ENCODE measurements at regions not wholly inside any gene's neighbourhood (a gene's known extent, or its start where the extent isn't known, plus 50 kb on each side); places are given as distances from the start of the nearest gene placed in this dataset.
A peak's percentile ranks its signal among the peaks of the same experiment; 100 is the strongest.
"Not testable (repeated sequence)": the region's sequence is repeated elsewhere in the genome, so short reads cannot be mapped to it uniquely, and the experiment has no call there.

DNA sequence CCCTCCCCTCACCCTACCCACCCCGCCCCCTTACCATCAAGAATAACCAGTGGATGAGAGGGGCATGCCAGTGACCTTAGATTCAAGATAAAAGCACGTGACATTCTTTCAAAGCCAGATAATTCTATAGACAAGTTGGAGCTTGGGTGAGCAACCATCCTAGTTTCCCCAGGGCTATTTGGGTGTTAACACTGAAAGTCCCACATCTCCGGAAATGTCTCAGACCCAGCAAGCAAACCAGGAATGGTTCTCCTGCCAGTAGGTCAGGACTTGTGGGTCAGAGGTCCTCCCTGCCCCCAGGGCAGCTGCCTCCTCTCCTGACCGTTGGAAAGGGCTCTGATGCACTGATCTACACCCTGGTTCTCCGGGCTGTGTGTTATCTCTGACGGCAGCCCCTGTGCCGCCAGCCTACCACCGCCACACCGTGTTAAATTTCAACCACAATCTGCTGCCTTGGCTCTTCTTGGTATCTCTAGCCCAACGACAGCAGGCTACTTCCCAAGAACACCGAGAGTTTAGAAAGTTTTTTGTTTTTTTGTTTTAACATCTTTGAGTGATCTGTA is 287.0 kb downstream of the BCL2L11 start:
- not testable (repeated sequence) for DNase-seq

DNA sequence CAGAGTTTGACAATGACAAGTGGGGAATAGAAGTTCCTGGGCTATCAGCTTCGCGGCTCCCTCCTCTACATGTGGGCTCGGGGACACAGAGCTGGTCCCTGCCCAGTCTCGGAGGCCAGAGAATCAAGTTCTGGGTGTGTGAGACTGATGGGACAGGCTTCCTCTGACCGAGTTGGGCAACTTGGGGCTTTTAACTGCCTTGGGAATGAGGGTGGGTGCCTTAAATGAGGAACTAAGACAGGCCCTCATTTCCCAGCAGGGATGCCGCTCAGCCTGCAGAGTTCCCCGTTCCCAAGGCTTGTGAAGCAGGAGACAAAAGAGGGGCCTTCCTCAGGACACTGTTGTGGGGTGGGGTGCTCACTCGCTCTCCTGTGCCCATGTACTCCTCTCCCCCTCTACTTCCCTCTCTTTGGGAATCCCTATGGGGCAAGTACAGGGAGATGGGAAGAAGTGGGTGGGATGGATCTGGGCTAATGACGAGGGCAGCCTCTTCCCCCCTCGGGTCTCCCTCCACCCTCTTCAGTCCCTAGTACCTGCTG is 290.2 kb downstream of the BCL2L11 start:
- DNase-seq: not testable (repeated sequence)

DNA sequence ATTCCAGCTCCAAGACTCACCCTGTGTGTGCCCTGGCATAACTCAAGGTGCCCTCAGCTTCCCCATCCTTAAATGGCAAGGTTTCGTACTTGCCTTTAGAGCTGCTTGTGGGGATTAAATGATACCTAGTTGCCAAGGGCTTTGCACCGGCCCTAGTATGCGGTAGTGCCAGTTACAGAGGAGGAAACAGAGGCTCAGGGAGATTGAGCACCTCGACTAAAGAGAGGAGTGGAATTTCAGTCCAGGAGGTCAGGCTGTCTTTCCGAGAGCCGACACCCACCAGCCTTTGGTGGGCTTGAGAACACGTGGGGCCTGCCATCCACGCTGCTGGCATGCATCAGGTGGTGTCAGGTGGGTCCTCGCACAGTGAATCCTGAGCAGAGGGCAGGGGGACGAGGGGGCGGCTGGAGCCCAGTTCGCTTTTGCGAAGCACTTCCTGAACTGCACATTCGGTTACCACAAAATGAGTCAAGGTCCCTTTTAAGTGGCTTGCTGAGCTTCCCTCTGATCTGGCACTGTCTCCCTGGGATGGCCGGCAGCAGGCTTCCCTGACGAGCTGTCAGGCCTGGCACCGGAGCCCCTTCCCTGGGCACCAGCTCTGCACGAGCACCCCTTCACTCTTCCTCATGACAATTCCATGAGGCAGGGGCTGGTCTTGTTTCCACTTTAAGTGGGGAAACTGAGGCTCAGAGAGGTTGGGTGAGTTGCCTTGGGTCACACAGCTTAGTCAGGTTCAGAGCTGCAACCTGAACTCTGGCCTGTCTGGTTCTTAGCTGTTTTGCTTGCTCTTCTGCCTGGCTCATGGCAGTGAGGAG is 291.4 kb downstream of the BCL2L11 start:
- not testable (repeated sequence) for DNase-seq

- DNase-seq: peak in 1 of 2 donors; percentile 36
Observed at GRCh38 chr2:111412841-111413650, 292.3 kb downstream of the BCL2L11 start.

DNA sequence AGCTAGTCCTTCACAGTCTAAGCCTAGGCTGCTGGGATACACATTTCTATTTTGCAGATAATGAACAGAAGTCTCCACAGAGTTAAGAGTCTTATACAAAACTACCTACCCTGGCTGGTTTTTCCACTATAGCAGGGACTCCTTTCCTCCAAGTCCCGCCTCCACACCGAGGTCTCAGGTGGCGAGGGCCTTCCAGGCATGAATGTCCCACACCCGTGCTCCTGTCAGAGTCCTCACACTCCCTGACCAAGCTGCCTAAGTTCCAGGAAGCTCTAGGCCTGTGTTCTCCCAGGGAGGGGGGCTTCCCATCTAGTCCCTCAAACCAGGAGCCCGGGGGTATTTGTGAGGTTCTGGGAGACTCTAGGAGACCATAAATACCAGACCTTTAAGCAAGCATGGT is 293.2 kb downstream of the BCL2L11 start:
- not testable (repeated sequence) for DNase-seq

GRCh38 chr2:111415765-111416743 is 295.3 kb downstream of the BCL2L11 start:
- not testable (repeated sequence) for DNase-seq

- not testable (repeated sequence) for DNase-seq
Observed at GRCh38 chr2:111417026-111417425, 296.3 kb downstream of the BCL2L11 start.

DNA sequence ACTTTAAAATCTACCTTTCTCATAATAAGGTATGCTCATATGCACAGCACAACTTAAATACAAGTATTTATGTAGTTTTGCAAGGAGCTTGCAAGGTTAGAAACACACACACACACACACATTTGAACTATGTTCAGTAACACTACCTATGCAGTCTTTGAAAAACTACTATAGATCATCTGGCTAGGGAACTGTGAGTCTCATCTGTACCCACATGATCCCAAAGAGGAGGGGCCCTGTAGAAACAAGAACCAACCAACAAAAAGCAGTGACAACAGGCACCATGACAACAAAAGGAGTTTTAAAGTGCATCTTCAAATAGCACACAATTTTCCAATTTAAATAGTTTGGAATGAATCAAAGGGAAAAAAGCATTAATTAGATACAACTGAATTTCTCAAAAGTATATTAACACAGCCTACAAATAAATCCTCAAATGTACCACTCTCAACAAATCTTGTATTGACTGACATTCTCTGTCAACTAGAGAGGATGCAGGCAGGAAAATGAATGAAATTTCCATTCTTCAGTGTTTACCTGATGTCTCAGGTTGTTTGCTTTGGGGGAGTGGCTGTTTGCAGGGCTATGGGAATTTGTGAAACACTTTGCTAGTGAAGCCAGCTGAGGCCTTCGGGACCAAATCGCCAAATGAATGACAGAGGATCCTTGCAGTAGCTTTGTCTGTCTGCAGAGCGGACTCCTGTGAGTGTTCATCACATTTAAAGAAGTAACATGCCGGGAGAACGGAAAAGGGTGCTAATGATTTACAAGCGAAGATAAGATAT is 297.6 kb downstream of the BCL2L11 start:
- not testable (repeated sequence) for DNase-seq

DNA sequence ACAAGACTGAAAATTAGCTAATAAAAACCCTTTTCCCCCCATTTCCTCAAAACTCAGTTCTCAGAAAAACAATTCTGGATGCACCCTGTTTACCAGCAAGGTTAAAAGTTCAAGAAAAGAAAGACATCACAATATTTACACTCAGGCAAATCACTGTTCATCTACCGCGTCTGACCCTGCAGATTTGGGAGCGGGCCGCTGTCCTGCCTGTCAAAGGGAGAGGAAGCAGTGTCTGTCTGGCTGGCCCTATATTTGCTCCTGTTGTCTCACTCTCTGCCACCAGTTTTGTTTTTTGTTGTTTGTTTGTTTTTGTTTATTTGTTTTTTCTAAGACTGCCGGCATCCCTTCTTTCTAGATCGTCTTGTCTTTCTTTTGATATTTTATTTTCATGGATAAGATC is 299.4 kb downstream of the BCL2L11 start:
- DNase-seq: not testable (repeated sequence)

DNA sequence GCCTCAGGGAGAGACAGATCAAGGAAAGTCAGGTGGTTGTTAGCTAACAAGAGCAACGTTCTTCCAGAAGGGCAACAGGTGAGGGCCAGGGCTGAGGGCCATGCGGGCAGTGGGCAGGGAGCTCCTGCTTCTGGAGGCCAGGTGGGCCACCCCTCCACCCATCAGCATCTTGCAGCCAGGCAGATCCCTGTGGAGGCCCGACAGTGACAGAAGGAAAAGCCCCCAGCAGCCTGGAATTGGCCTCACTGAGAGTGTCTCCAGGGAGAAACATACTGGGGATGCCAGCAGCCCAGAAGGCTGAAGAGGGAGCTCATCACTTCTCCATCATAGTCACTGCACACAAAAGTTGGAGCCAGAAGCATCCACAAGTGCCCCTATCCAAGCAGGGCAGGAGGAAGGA is 300.1 kb downstream of the BCL2L11 start:
- not testable (repeated sequence) for DNase-seq

DNA sequence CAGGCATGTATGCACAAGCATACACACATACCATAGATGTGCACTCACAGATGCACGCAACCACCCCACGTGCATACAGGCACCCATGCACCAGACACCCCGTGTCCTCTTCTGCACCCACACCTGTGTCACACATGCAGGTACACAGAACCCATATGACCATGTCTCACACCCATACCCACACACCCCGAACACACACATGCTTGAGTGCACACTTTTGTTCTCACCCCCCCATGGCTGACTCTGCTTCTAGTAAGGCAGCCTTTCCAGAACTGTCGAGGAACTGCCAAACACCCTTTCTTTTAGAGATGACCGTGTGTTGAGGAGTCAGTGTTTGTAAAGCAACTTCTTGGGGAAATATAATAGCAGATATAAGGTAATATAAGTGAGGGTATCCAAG is 301.2 kb downstream of the BCL2L11 start:
- DNase-seq: not testable (repeated sequence)

GRCh38 chr2:111422562-111422961 is 301.8 kb downstream of the BCL2L11 start:
- DNase-seq: not testable (repeated sequence)

- DNase-seq: not testable (repeated sequence)
Observed at GRCh38 chr2:111423184-111423583, 302.5 kb downstream of the BCL2L11 start.

- not testable (repeated sequence) for DNase-seq
Observed at GRCh38 chr2:111424176-111424575, 303.5 kb downstream of the BCL2L11 start.

DNA sequence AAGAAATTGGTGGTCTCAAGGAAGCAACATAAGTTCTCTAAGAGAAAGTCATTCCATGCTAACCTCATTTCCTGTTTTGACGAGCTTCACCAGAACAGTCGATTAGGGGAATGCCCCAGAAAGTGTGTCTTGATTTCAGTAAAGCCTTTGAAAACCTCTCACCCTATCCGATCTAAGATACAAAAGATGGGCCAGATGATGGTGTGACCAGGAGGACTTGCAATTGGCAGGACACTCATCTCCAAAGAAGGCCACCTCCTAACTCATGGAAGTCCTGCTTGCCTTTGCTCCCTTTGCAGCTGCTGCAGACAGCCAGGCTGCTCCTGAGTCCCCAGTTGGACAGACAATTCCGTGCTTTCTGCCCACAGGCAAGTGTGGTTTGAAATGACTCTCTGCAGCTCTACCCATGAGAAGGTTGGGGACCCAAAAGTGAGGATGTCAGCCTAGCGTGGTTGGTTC is 304.2 kb downstream of the BCL2L11 start:
- peak in 1 of 2 donors; percentile 77 for DNase-seq

DNA sequence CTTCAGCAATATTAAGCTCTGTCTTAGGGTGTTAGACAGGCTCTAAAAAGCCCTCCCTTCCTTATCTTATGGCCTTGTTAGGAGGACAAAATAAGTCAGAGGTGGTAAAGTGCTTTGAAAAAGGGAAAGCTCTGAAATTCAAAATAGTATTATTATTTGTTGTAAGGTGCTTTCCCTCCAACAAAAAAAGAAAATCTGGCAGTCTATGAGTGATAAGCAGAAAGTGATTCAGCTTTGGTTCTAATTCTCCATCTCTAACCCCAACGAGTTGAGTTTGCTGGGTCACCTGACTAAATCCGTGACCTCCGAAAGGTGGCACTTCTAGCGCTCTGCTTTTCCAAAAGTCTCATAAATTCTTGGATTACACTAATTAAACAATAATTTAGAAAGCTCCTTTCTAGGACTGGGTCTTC is 305.1 kb downstream of the BCL2L11 start:
- DNase-seq: peak in 1 of 2 donors; percentile 50

DNA sequence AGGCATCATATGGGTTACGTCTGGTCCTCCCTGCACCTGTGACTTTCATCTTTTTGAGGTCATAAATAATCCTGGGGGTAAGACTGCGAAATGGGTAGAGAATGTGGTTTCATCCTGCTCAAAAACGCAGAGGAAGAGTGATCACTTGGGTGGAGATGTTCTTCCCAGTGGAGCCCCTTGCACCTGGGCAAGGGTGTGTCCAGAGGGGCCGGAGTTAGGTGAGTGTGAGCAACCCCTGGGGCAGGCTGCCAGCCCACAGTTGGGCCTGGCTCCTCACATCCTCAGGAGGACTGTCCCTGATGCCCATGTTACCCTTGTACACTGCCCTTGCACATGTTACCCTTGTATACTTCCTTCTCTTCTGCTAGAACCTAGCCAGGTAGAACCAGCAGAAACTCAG is 306.6 kb downstream of the BCL2L11 start:
- DNase-seq: not testable (repeated sequence)

DNA sequence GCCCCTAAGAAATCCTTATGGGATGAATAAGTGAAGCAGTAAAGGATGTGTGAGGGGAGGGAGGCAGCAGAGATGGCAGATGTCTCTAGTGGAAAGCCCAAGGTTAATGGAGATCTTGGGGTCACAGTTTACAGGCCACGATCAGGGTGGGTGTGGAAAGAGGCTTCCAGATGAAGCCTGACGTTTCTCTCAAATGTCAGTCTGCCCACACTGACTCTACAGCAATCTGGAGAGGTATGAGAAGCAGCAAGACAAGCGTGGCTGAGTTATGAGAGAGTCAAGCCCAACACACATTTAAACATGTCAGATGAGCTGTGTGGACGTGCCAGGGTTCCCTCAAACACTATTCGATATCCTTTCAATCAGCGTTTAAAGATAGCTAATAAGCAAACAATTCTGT is 308.2 kb downstream of the BCL2L11 start:
- not testable (repeated sequence) for DNase-seq

DNA sequence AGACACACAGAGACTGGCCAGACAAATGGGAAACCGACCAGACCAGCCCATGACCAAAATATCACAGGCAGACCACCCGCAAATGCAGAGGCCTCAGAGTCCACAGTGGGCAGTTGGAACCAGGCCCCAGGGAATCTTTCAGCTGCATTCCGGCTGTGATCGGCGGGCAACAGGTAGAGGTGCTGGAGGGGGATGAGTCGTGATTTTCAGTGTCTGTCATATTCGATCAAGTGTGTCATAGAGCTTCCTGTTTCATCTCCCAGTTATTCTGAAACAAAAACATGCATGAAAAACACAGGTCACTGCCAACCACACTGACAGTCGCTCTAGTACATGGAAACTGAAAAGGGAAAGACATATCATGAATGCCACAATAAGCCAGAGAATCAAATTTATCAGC is 308.6 kb downstream of the BCL2L11 start:
- not testable (repeated sequence) for DNase-seq

DNA sequence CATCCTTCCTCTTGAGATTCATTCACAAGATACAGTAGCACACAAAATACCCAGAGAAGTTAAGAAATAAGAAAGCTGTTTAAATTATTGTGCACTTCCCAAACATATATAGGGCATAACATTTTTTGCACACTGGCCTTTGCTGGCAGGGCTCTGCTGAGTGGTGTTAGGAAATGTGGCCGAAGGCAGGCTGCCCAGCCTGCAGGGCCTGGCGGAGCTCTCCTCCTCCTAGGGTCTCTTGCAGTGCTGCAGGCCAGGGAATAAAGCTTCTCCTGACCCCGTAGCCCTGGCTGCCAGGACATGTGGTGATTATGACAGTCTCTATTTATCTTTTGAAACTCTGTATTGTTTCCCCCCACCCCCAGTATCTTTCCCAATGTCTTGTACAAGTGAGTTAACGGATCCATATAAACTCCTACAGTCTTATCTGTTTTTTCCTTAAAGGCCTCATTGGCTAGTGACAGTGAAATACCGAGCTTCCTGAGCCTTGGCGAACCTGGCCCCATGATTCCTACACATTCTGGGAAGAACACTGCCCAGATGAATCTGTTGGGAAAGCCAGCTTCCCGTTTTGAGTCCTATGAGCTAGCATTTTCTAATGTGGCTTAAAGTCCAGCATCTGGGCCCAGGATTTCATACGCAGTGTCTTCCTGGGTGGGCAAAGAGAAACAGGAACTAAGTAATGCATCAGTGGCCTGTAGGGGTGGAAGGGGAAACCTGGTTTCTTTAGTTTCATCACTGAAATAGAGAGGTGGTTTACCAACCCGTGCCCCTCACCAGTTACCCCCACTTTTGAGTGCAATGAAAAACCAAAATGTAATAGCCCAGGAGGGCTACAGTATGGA is 310.3 kb downstream of the BCL2L11 start:
- DNase-seq: not testable (repeated sequence)

Data from CD4-positive, alpha-beta T cell treated with Interleukin-4 for 1 hour (primary cell).